ENCODE measurements at regions not wholly inside any gene's neighbourhood (a gene's known extent, or its start where the extent isn't known, plus 50 kb on each side); places are given as distances from the start of the nearest gene placed in this dataset.

- intact Hi-C loops (cut with DNase I): loop anchor here in 1 of 2 donors (10.0 kb wide), 1 partner anchor 389 kb away; no protein-coding TSS in a partner anchor
- H3K27me3 ChIP-seq: peaks cover 6% of the 10 kb centered on the region
- no peak overlapping the region for H3K4me3 ChIP-seq
- no peak overlapping the region for H3K27ac ChIP-seq
- TF ChIP-seq, protein P1, sequence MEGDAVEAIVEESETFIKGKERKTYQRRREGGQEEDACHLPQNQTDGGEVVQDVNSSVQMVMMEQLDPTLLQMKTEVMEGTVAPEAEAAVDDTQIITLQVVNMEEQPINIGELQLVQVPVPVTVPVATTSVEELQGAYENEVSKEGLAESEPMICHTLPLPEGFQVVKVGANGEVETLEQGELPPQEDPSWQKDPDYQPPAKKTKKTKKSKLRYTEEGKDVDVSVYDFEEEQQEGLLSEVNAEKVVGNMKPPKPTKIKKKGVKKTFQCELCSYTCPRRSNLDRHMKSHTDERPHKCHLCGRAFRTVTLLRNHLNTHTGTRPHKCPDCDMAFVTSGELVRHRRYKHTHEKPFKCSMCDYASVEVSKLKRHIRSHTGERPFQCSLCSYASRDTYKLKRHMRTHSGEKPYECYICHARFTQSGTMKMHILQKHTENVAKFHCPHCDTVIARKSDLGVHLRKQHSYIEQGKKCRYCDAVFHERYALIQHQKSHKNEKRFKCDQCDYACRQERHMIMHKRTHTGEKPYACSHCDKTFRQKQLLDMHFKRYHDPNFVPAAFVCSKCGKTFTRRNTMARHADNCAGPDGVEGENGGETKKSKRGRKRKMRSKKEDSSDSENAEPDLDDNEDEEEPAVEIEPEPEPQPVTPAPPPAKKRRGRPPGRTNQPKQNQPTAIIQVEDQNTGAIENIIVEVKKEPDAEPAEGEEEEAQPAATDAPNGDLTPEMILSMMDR (IDR thresholded peaks at IDR 0.05): no peak
- no peak for TF ChIP-seq POLR2A (IDR thresholded peaks at IDR 0.05)
- no peak for DNase-seq
- no peaks in the 10 kb centered on the region for H3K9me3 ChIP-seq (replicated peaks in 1 of 3)
- no peaks in the 10 kb centered on the region for H3K36me3 ChIP-seq (replicated peaks in 1 of 2)
- WGBS, 4 donors: 73 to 82% (median 76%) methylated on average over 1 of the region's 1 CpG
- no peaks in the 10 kb centered on the region for H3K4me1 ChIP-seq (replicated peaks in 1 of 2)
Observed at GRCh38 chr4:111635646-111636045, 509.6 kb upstream of the FAM241A start.

- Histone ChIP-seq H3K4me1 (replicated peaks in 1 of 2) (no peaks in the 10 kb centered on the region), H3K4me3 (no peak overlapping the region), H3K36me3 (replicated peaks in 1 of 2) (no peaks in the 10 kb centered on the region), H3K9me3 (replicated peaks in 1 of 3) (no peaks in the 10 kb centered on the region), H3K27me3 (peaks cover 1% of the 10 kb centered on the region), H3K27ac (no peak overlapping the region)
- intact Hi-C loops (cut with DNase I): loop anchor here in 1 of 2 donors (10.0 kb wide), 1 partner anchor 388 kb away; no protein-coding TSS in a partner anchor
- 35 to 41% (median 38%) methylated on average over 2 of the region's 2 CpGs for WGBS, 4 donors
- DNase-seq: no peak
- TF ChIP-seq POLR2A (IDR thresholded peaks at IDR 0.05): no peak
- TF ChIP-seq, protein P1 (IDR thresholded peaks at IDR 0.05): no peak
Observed at GRCh38 chr4:111636961-111637585, 508.2 kb upstream of the FAM241A start.

DNA sequence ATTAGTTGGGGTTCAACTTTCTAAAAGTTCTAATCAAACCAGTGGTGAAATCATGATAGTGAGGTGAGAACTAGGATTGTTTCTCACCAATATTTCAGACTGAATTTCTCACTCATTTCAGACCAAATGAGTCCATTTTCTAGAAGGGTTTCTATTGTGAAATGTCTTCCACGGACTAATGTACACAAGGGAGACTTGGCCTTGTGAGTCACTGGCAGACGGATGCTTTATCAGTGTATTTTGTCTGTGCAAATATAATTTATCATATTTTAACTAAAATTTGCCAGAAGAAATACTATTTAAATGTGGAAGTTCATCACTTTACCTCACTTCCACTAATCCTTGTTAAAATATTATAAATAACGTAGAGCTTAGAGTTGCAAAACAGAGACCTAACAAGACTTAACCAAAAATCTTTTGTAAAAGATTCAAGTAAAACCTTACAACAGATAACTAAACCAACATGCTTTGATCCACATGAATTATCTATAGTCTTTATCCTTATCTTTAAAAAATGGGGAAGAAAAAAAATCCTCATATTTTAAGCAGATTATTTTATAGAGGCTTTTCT lies 506.0 kb upstream of the FAM241A start:
- TF ChIP-seq, protein P1 (IDR thresholded peaks at IDR 0.05): no peak
- no peak for TF ChIP-seq POLR2A (IDR thresholded peaks at IDR 0.05)
- intact Hi-C loops (cut with DNase I): loop anchor here in 1 of 2 donors (10.0 kb wide), 1 partner anchor 386 kb away; no protein-coding TSS in a partner anchor

GRCh38 chr4:111639876-111640275 lies 505.4 kb upstream of the FAM241A start:
- DNase-seq: peak in 1 of 7 donors; percentile 1
- Histone ChIP-seq H3K9me3 (replicated peaks in 1 of 3) (no peaks in the 10 kb centered on the region), H3K27ac (no peak overlapping the region), H3K4me3 (no peak overlapping the region), H3K27me3 (no peaks in the 10 kb centered on the region), H3K36me3 (replicated peaks in 1 of 2) (no peaks in the 10 kb centered on the region), H3K4me1 (replicated peaks in 1 of 2) (no peaks in the 10 kb centered on the region)
- no peak for TF ChIP-seq POLR2A (IDR thresholded peaks at IDR 0.05)
- TF ChIP-seq, protein P1 (IDR thresholded peaks at IDR 0.05): no peak
- WGBS, 4 donors: 42 to 51% (median 48%) methylated on average over 6 of the region's 6 CpGs
- intact Hi-C loops (cut with DNase I): loop anchor here in 1 of 2 donors (5.0 to 10.0 kb wide), 2 partner anchors 212 to 385 kb away; no protein-coding TSS in a partner anchor

More for the DNA sequence above, 506.0 kb upstream of the FAM241A start:
- Histone ChIP-seq H3K27me3 (no peaks in the 10 kb centered on the region), H3K27ac (no peak overlapping the region), H3K4me1 (replicated peaks in 1 of 2) (no peaks in the 10 kb centered on the region), H3K4me3 (no peak overlapping the region), H3K36me3 (replicated peaks in 1 of 2) (no peaks in the 10 kb centered on the region), H3K9me3 (replicated peaks in 1 of 3) (no peaks in the 10 kb centered on the region)
- DNase-seq: peak in 1 of 7 donors; percentile 7
- WGBS, 4 donors: 39 to 55% (median 45%) methylated on average over 3 of the region's 3 CpGs
